ENCODE measurements at regions not wholly inside any gene's neighbourhood (a gene's known extent, or its start where the extent isn't known, plus 50 kb on each side); places are given as distances from the start of the nearest gene placed in this dataset.

DNA sequence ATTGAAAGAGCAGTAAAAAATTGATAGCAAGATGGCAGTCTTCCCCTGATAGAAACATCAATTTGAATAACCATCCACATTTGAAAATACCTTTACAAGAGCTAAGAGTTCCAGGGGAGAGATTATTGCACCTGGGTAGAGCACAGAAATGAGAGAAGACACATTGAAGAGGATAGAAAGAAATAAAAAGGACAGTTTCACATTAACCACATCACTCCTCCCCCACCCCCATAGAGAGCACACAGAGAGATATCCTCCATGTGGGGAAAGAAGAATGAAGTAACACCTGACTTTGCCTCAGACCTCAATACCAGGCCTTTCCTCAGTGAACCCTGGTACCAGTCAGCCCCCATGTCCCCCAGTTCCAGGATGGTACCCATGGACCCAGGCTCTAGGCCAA lies 486.7 kb downstream of the FAM181B start:
- CTCF ChIA-PET: no interaction called here

GRCh38 chr11:82239498-82239897 lies 494.2 kb downstream of the FAM181B start:
- no peaks in the 10 kb centered on the region for H3K27me3 ChIP-seq (ENCODE audit: control insufficient read depth in 2 of 2, insufficient read depth in 2 of 2, low read length in 2 of 2)
- intact Hi-C loops (cut with micrococcal nuclease) (no loop called here), dilution Hi-C loops (cut with MboI; ENCODE audit: extremely low pct_ligation_motif_present, low sequenced_read_pairs) (no loop called here)
- no peaks in the 10 kb centered on the region for H3K79me2 ChIP-seq (ENCODE audit: control insufficient read depth, insufficient read depth, low read length)
- FAIRE-seq (no peak), DNase-seq (ENCODE audit: low read depth, low spot score) (no peak)
- peaks cover 8% of the 10 kb centered on the region for H3K9me3 ChIP-seq (replicated peaks; ENCODE audit: control insufficient read depth, insufficient read depth, low read length)
- H3K36me3 ChIP-seq (ENCODE audit: control insufficient read depth in 2 of 2, extremely low read depth in 1 of 2, insufficient read depth in 2 of 2, low read length in 2 of 2): no peaks in the 10 kb centered on the region
- TF ChIP-seq GATA2 (IDR thresholded peaks at IDR 0.05; ENCODE audit: insufficient read depth, insufficient read length, low read depth, low read length): no peak
- no peak for TF ChIP-seq JUN (IDR thresholded peaks at IDR 0.05; ENCODE audit: borderline replicate concordance, insufficient read depth, insufficient read length, low read depth)
- no peak for TF ChIP-seq POLR2A (IDR thresholded peaks at IDR 0.05; ENCODE audit: low read depth, low read length)
- no peak for TF ChIP-seq EZH2 (IDR thresholded peaks at IDR 0.05; ENCODE audit: borderline replicate concordance, low read depth, low read length, severe bottlenecking)
- TF ChIP-seq MYC (IDR thresholded peaks at IDR 0.05; ENCODE audit: low read depth, low read length): no peak
- TF ChIP-seq, protein P1, sequence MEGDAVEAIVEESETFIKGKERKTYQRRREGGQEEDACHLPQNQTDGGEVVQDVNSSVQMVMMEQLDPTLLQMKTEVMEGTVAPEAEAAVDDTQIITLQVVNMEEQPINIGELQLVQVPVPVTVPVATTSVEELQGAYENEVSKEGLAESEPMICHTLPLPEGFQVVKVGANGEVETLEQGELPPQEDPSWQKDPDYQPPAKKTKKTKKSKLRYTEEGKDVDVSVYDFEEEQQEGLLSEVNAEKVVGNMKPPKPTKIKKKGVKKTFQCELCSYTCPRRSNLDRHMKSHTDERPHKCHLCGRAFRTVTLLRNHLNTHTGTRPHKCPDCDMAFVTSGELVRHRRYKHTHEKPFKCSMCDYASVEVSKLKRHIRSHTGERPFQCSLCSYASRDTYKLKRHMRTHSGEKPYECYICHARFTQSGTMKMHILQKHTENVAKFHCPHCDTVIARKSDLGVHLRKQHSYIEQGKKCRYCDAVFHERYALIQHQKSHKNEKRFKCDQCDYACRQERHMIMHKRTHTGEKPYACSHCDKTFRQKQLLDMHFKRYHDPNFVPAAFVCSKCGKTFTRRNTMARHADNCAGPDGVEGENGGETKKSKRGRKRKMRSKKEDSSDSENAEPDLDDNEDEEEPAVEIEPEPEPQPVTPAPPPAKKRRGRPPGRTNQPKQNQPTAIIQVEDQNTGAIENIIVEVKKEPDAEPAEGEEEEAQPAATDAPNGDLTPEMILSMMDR (IDR thresholded peaks at IDR 0.05; ENCODE audit: extremely low read depth in 1 of 2, insufficient read depth in 1 of 2, low read depth in 1 of 2, low read length in 2 of 2): no peak
- TF ChIP-seq, protein P2, sequence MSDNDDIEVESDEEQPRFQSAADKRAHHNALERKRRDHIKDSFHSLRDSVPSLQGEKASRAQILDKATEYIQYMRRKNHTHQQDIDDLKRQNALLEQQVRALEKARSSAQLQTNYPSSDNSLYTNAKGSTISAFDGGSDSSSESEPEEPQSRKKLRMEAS (IDR thresholded peaks at IDR 0.05; ENCODE audit: insufficient read depth, insufficient read length): no peak
- no peak for TF ChIP-seq FOS (IDR thresholded peaks at IDR 0.05; ENCODE audit: borderline replicate concordance, insufficient read depth, low read length)
- no peak for TF ChIP-seq POLR2AphosphoS5 (IDR thresholded peaks at IDR 0.05; ENCODE audit: insufficient read depth, low read depth, low read length)
- H3K4me2 ChIP-seq (ENCODE audit: insufficient read depth, low read length): no peak overlapping the region
- no peak overlapping the region for H3K4me3 ChIP-seq (replicated peaks in 1 of 3; ENCODE audit: insufficient read depth in 1 of 3, low read depth in 1 of 3, low read length in 3 of 3)
- H3K9ac ChIP-seq (replicated peaks; ENCODE audit: extremely low read depth, insufficient read depth, low read length): no peak overlapping the region
- no peaks in the 10 kb centered on the region for H4K20me1 ChIP-seq (replicated peaks; ENCODE audit: control insufficient read depth, extremely low read depth, insufficient read depth, low read length)
- CTCF ChIA-PET: no interaction called here
- H3K4me1 ChIP-seq (ENCODE audit: control insufficient read depth, extremely low read depth, insufficient read depth, low read length): no peaks in the 10 kb centered on the region
- no peak overlapping the region for H3K27ac ChIP-seq (ENCODE audit: insufficient read depth, low read depth, low read length)
- no peaks in the 10 kb centered on the region for H3K9me1 ChIP-seq (replicated peaks; ENCODE audit: control insufficient read depth, extremely low read depth, insufficient read depth, low read length)
- POLR2A ChIA-PET: no interaction called here
- BruUV-seq (replicated peaks): no TSS peak
- H2AFZ ChIP-seq (ENCODE audit: low read depth, low read length): no peak overlapping the region

More for the DNA sequence above, 486.7 kb downstream of the FAM181B start:
- FAIRE-seq (no peak), DNase-seq (ENCODE audit: low read depth, low spot score) (no peak)
- POLR2A ChIA-PET: no interaction called here
- intact Hi-C loops (cut with micrococcal nuclease): no loop called here
- TF ChIP-seq EZH2 (IDR thresholded peaks at IDR 0.05; ENCODE audit: borderline replicate concordance, low read depth, low read length, severe bottlenecking): no peak
- TF ChIP-seq FOS (IDR thresholded peaks at IDR 0.05; ENCODE audit: borderline replicate concordance, insufficient read depth, low read length): no peak
- TF ChIP-seq, protein P1 (IDR thresholded peaks at IDR 0.05; ENCODE audit: extremely low read depth in 1 of 2, insufficient read depth in 1 of 2, low read depth in 1 of 2, low read length in 2 of 2): no peak
- TF ChIP-seq POLR2AphosphoS5 (IDR thresholded peaks at IDR 0.05; ENCODE audit: insufficient read depth, low read depth, low read length): no peak
- Histone ChIP-seq H3K9me3 (replicated peaks; ENCODE audit: control insufficient read depth, insufficient read depth, low read length) (no peaks in the 10 kb centered on the region), H2AFZ (ENCODE audit: low read depth, low read length) (no peak overlapping the region), H3K79me2 (ENCODE audit: control insufficient read depth, insufficient read depth, low read length) (no peaks in the 10 kb centered on the region), H3K27me3 (ENCODE audit: control insufficient read depth in 2 of 2, insufficient read depth in 2 of 2, low read length in 2 of 2) (no peaks in the 10 kb centered on the region), H3K4me3 (replicated peaks in 1 of 3; ENCODE audit: insufficient read depth in 1 of 3, low read depth in 1 of 3, low read length in 3 of 3) (no peak overlapping the region), H3K4me2 (ENCODE audit: insufficient read depth, low read length) (no peak overlapping the region), H4K20me1 (replicated peaks; ENCODE audit: control insufficient read depth, extremely low read depth, insufficient read depth, low read length) (no peaks in the 10 kb centered on the region), H3K9ac (replicated peaks; ENCODE audit: extremely low read depth, insufficient read depth, low read length) (no peak overlapping the region), H3K27ac (ENCODE audit: insufficient read depth, low read depth, low read length) (no peak overlapping the region), H3K4me1 (ENCODE audit: control insufficient read depth, extremely low read depth, insufficient read depth, low read length) (no peaks in the 10 kb centered on the region), H3K36me3 (ENCODE audit: control insufficient read depth in 2 of 2, extremely low read depth in 1 of 2, insufficient read depth in 2 of 2, low read length in 2 of 2) (no peaks in the 10 kb centered on the region), H3K9me1 (replicated peaks; ENCODE audit: control insufficient read depth, extremely low read depth, insufficient read depth, low read length) (no peaks in the 10 kb centered on the region)
- BruUV-seq (replicated peaks): no TSS peak
- dilution Hi-C loops (cut with MboI; ENCODE audit: extremely low pct_ligation_motif_present, low sequenced_read_pairs): no loop called here
